Thyroid gland (tissue), 4 donors: ENCODE measurements at regions not wholly inside any gene's neighbourhood (a gene's known extent, or its start where the extent isn't known, plus 50 kb on each side); places are given as distances from the start of the nearest gene placed in this dataset.

Experiments used
- POLR2A ChIP-seq, 2 donors: fragments of 450-650 bp; IDR thresholded peaks; one replicate each; pipeline ENCODE4 v1.6.1; 2017; ENCODE audit warnings: antibody characterized with exemption in 2 of 2, mild to moderate bottlenecking in 2 of 2, moderate library complexity in 1 of 2
- TF ChIP-seq, protein P1 (sequence below), 6 experiments: fragments of 200-600 bp in 3 of 6; fragments of 450-650 bp in 3 of 6; sonication (generic) in 3 of 6; IDR thresholded peaks; one replicate each; pipeline ENCODE4 v1.5.1; 2016 to 2019; ENCODE audit warnings: antibody characterized with exemption in 6 of 6, mild to moderate bottlenecking in 2 of 6, inconsistent platforms in 1 of 6, moderate library complexity in 1 of 6

DNA sequence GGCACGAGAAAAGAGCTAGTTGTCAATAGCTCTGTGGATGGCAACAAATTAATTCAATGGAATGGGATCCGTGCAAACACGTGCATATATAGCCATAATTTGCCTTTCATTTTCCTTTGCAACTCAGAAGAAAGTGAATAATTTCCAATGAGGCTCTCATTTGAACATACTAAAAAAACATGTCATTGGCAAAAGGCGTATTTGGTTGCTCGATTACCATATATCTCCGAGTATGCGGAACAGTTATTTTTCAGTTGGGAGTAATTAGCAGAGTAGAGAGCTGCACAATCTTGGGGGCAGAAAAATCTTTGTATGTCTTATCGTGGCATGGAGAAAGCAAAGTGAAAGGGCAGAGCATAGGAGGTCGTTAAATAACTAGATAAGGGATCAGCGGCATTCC, 257.4 kb downstream of the SV2B start:
- no peak for TF ChIP-seq POLR2A (IDR thresholded peaks at IDR 0.05)
- TF ChIP-seq, protein P1, sequence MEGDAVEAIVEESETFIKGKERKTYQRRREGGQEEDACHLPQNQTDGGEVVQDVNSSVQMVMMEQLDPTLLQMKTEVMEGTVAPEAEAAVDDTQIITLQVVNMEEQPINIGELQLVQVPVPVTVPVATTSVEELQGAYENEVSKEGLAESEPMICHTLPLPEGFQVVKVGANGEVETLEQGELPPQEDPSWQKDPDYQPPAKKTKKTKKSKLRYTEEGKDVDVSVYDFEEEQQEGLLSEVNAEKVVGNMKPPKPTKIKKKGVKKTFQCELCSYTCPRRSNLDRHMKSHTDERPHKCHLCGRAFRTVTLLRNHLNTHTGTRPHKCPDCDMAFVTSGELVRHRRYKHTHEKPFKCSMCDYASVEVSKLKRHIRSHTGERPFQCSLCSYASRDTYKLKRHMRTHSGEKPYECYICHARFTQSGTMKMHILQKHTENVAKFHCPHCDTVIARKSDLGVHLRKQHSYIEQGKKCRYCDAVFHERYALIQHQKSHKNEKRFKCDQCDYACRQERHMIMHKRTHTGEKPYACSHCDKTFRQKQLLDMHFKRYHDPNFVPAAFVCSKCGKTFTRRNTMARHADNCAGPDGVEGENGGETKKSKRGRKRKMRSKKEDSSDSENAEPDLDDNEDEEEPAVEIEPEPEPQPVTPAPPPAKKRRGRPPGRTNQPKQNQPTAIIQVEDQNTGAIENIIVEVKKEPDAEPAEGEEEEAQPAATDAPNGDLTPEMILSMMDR (IDR thresholded peaks at IDR 0.05), result no peak
